Stomach (tissue), 8 donors: ENCODE measurements at regions not wholly inside any gene's neighbourhood (a gene's known extent, or its start where the extent isn't known, plus 50 kb on each side); places are given as distances from the start of the nearest gene placed in this dataset.

Experiments used
- DNase-seq, 2 donors: peaks; one replicate each; pipeline versions ENCODE4 v3.0.0 to v3.0.0-alpha.2; 2013 to 2019
- H3K27ac ChIP-seq, 5 donors: fragments of 200-600 bp in 4 of 5; sonication (generic) in 4 of 5; one replicate each; pipeline ENCODE4 v1.5.1; 2013 to 2019; ENCODE audit warnings: mild to moderate bottlenecking in 1 of 5, moderate library complexity in 1 of 5
- H3K27me3 ChIP-seq, 3 donors: fragments of 200-600 bp; sonication (generic); one replicate each; pipeline ENCODE4 v1.5.1; 2017 to 2019; ENCODE audit warnings: mixed run types in 1 of 3
- H3K36me3 ChIP-seq, 4 donors: fragments of 200-600 bp; sonication (generic); 1 replicate in 3 of 4; 2 replicates in 1 of 4; pipeline ENCODE4 v1.5.1; 2016 to 2019
- H3K4me1 ChIP-seq, 4 donors: fragments of 200-600 bp; sonication (generic); one replicate each; pipeline ENCODE4 v1.5.1; 2016 to 2019
- H3K4me3 ChIP-seq, 4 donors: fragments of 200-600 bp; sonication (generic) in 3 of 4; one replicate each; pipeline ENCODE4 v1.5.1; 2016 to 2019; ENCODE audit warnings: mild to moderate bottlenecking in 1 of 4
- H3K9me3 ChIP-seq, 4 donors: fragments of 200-600 bp; sonication (generic); one replicate each; pipeline ENCODE4 v1.5.1; 2016 to 2019
- CTCF ChIP-seq, 7 experiments: fragments of 450-650 bp in 4 of 7; fragments of 200-600 bp in 3 of 7; sonication (generic) in 3 of 7; IDR thresholded peaks; one replicate each; pipeline ENCODE4 v1.5.1; 2016 to 2019; ENCODE audit warnings: antibody characterized with exemption in 7 of 7, control low read depth in 2 of 7, mild to moderate bottlenecking in 1 of 7
- EP300 ChIP-seq: sonication (generic); formaldehyde crosslinking; IDR thresholded peaks from one replicate; pipeline ENCODE4 v1.6.1; 2017; ENCODE audit warnings: antibody characterized with exemption
- POLR2A ChIP-seq, 4 donors: fragments of 450-650 bp; IDR thresholded peaks; one replicate each; pipeline ENCODE4 v1.6.1; 2016; ENCODE audit warnings: antibody characterized with exemption in 4 of 4, control low read depth in 2 of 4, mild to moderate bottlenecking in 1 of 4, moderate library complexity in 1 of 4
- POLR2AphosphoS5 ChIP-seq, 3 donors: sonication (generic); formaldehyde crosslinking; IDR thresholded peaks; one replicate each; pipeline ENCODE4 v1.6.1; 2016; ENCODE audit warnings: antibody characterized with exemption in 3 of 3
- WGBS, 5 donors: extraction: QIAGEN DNeasy Blood & Tissue Kit in 3 of 5; methylation state at CpG; one replicate each; pipeline versions ENCODE4 v1.1.5 to v1.1.7; 2013 to 2018; 5-methylcytosine and 5-hydroxymethylcytosine counted together
- intact Hi-C: fragments of 100-400 bp; cut with DNase I; formaldehyde crosslinking; loops from one replicate; pipeline ENCODE4 v1.15.1; 2023; ENCODE audit warnings: low total_unique reads
- donor health status: healthy with polysubstance abuse.
- donor health status: Bipolar disorder and iron deficiency.
- donor health status: healthy.

- intact Hi-C loops, result no loop called here
- Histone ChIP-seq H3K27ac (no peak overlapping the region), H3K9me3 (no peaks in the 10 kb centered on the region), H3K27me3 (no peaks in the 10 kb centered on the region), H3K4me1 (no peaks in the 10 kb centered on the region), H3K36me3 (no peaks in the 10 kb centered on the region), H3K4me3 (no peak overlapping the region)
- WGBS, 5 donors, result 24 to 46% (median 38%) methylated on average over 2 of the region's 2 CpGs
- TF ChIP-seq EP300 (no peak), POLR2AphosphoS5 (IDR thresholded peaks at IDR 0.05) (no peak), POLR2A (IDR thresholded peaks at IDR 0.05) (no peak), CTCF (IDR thresholded peaks at IDR 0.05) (no peak)
- no peak for DNase-seq
Measured at GRCh38 chr9:86541014-86541570, 186.9 kb upstream of the TUT7 start.

GRCh38 chr9:86535406-86535915 lies 181.3 kb upstream of the TUT7 start:
- H3K4me1 ChIP-seq, result no peaks in the 10 kb centered on the region
- no peaks in the 10 kb centered on the region for H3K9me3 ChIP-seq
- no peak for DNase-seq
- H3K4me3 ChIP-seq, result no peak overlapping the region
- H3K27me3 ChIP-seq, result no peaks in the 10 kb centered on the region
- H3K27ac ChIP-seq, result no peak overlapping the region
- H3K36me3 ChIP-seq, result no peaks in the 10 kb centered on the region
- TF ChIP-seq EP300 (no peak), POLR2A (IDR thresholded peaks at IDR 0.05) (no peak), CTCF (IDR thresholded peaks at IDR 0.05) (no peak), POLR2AphosphoS5 (IDR thresholded peaks at IDR 0.05) (no peak)
- intact Hi-C loops, result no loop called here
- 77 to 86% (median 83%) methylated on average over 5 of the region's 5 CpGs for WGBS, 5 donors

- Histone ChIP-seq H3K36me3 (no peaks in the 10 kb centered on the region), H3K27ac (no peak overlapping the region), H3K27me3 (no peaks in the 10 kb centered on the region), H3K4me3 (no peak overlapping the region), H3K4me1 (no peaks in the 10 kb centered on the region), H3K9me3 (no peaks in the 10 kb centered on the region)
- intact Hi-C loops, result no loop called here
- no peak for TF ChIP-seq POLR2AphosphoS5 (IDR thresholded peaks at IDR 0.05)
- no peak for TF ChIP-seq CTCF (IDR thresholded peaks at IDR 0.05)
- TF ChIP-seq POLR2A (IDR thresholded peaks at IDR 0.05), result no peak
- TF ChIP-seq EP300, result no peak
- WGBS, 5 donors, result 61 to 83% (median 79%) methylated on average over 4 of the region's 4 CpGs
- DNase-seq, result peak in 1 of 2 donors; percentile 81
Measured at GRCh38 chr9:86534572-86535258, 180.5 kb upstream of the TUT7 start.

- Histone ChIP-seq H3K4me1 (no peaks in the 10 kb centered on the region), H3K4me3 (no peak overlapping the region), H3K27ac (no peak overlapping the region), H3K9me3 (no peaks in the 10 kb centered on the region), H3K27me3 (peaks cover 0 to 4% (median 0%) of the 10 kb centered on the region in 3 donors), H3K36me3 (no peaks in the 10 kb centered on the region)
- WGBS, 5 donors, result 87 to 93% (median 89%) methylated on average over 4 of the region's 4 CpGs
- DNase-seq, result no peak
- intact Hi-C loops, result no loop called here
- TF ChIP-seq CTCF (IDR thresholded peaks at IDR 0.05) (no peak), EP300 (no peak), POLR2AphosphoS5 (IDR thresholded peaks at IDR 0.05) (no peak), POLR2A (IDR thresholded peaks at IDR 0.05) (no peak)
Measured at GRCh38 chr9:86531971-86532640, 177.9 kb upstream of the TUT7 start.
